ENCODE measurements at regions not wholly inside any gene's neighbourhood (a gene's known extent, or its start where the extent isn't known, plus 50 kb on each side); places are given as distances from the start of the nearest gene placed in this dataset.

DNA sequence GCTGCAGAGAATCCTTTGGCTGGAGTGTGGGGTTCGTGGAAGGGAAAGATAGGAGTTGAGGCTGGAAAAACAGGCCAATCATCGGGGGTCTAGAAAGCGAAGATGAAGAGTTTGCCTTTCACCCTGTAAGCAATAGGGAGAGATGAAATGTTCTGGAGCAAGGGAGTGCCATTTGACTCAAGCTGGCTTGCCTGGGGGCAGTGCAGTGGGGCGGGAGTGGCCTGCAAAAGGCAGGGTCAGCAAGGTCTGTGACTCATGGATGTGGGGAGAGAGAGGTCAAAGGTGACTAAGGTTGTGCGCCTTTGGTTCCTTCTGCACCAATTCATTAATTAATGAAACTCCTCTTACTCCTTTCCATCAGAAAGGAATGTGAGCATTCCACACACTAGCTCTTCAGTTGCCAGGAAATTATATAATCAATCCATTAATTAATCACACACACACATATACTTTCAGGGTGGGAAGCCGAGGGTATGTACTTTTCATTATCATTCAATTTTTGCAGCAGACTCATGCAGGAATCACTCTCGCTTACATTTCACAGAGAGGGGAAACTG lies 227.6 kb downstream of the MYCN start:
- H3K27me3 ChIP-seq (ENCODE audit: control insufficient read depth in 3 of 3, insufficient read depth in 3 of 3, low read length in 2 of 3), result peaks cover 0 to 10% (median 0%) of the 10 kb centered on the region in 3 donors
- H3K9ac ChIP-seq (ENCODE audit: insufficient read depth in 1 of 2, low read length in 2 of 2), result no peak overlapping the region
- H3K36me3 ChIP-seq (ENCODE audit: control insufficient read depth in 4 of 4, insufficient read depth in 4 of 4, low read length in 4 of 4), result no peaks in the 10 kb centered on the region
- no peak overlapping the region for H3K4me3 ChIP-seq
- H3K4me1 ChIP-seq (ENCODE audit: control insufficient read depth in 5 of 5, insufficient read depth in 5 of 5, low read length in 5 of 5), result no peaks in the 10 kb centered on the region
- ATAC-seq (ENCODE audit: insufficient read depth, low FRiP score) (no peak), DNase-seq (no peak)
- WGBS, 2 donors, result 92 to 96% methylated on average over 7 of the region's 7 CpGs
- no peaks in the 10 kb centered on the region for H3K9me3 ChIP-seq (ENCODE audit: control insufficient read depth in 4 of 4, insufficient read depth in 3 of 4, low read length in 3 of 4)
- TF ChIP-seq, protein P1, sequence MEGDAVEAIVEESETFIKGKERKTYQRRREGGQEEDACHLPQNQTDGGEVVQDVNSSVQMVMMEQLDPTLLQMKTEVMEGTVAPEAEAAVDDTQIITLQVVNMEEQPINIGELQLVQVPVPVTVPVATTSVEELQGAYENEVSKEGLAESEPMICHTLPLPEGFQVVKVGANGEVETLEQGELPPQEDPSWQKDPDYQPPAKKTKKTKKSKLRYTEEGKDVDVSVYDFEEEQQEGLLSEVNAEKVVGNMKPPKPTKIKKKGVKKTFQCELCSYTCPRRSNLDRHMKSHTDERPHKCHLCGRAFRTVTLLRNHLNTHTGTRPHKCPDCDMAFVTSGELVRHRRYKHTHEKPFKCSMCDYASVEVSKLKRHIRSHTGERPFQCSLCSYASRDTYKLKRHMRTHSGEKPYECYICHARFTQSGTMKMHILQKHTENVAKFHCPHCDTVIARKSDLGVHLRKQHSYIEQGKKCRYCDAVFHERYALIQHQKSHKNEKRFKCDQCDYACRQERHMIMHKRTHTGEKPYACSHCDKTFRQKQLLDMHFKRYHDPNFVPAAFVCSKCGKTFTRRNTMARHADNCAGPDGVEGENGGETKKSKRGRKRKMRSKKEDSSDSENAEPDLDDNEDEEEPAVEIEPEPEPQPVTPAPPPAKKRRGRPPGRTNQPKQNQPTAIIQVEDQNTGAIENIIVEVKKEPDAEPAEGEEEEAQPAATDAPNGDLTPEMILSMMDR (IDR thresholded peaks at IDR 0.05; ENCODE audit: control extremely low read depth, extremely low read depth), result no peak
- no peak overlapping the region for H3K27ac ChIP-seq (ENCODE audit: low read depth in 1 of 2, low read length in 1 of 2)

DNA sequence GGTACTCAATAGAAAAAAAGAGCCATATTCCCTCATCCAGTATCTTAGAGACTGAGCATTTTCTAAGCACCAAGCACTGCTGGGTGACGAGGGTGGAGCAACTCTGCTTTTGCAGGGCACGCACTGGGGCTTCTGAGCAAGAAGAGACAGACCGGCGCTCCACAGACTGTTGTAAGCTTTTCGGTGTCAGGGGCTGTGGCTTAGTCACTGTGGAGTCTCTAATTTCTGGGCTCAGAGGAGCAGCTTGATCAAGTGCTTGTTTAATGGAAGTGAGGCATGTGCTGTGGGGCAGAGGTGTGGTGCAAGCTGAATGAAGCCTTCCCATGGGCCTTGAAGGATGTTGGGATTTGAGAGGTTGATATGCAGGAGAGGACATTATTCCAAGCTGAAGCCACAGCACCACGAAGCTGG lies 227.1 kb downstream of the MYCN start:
- no peak for DNase-seq
- no peak overlapping the region for H3K9ac ChIP-seq (ENCODE audit: insufficient read depth in 1 of 2, low read length in 2 of 2)

DNA sequence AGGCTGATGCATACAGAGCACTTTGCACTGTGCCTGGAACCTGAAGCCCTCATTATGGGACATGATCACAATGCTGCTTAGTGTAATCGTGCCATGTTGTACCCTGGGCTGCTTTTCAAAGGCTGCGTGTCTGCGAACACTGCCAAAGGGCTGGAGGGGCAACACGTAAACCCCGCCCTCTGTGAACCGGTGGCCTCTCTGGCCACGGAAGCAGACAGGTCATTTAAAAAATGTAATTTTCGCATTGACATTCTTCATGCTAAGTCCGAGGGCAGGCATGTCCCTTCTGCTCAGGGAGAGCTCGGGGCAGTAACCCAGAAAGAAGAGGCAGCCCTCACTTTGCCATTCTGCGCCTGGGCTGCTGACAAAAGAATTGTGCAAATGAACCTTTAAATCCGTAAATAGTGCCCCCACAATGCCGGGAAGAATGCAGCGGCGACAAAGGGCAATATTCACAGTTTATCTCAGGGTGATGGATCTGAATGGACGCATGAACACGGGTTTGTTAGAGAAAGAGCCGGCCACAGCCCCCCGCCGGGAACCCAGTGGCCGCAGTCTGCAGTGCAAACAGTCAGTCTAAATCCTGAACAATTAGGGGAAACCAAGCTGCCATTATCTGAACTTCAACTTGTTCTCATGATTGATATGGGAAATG lies 226.1 kb downstream of the MYCN start:
- H3K9me3 ChIP-seq (ENCODE audit: control insufficient read depth in 4 of 4, insufficient read depth in 3 of 4, low read length in 3 of 4), result no peaks in the 10 kb centered on the region
- H3K9ac ChIP-seq (ENCODE audit: insufficient read depth in 1 of 2, low read length in 2 of 2), result no peak overlapping the region
- 60 to 71% methylated on average over 21 of the region's 21 CpGs for WGBS, 2 donors
- TF ChIP-seq, protein P1 (IDR thresholded peaks at IDR 0.05; ENCODE audit: control extremely low read depth, extremely low read depth), result no peak
- no peak overlapping the region for H3K27ac ChIP-seq (ENCODE audit: low read depth in 1 of 2, low read length in 1 of 2)
- H3K27me3 ChIP-seq (ENCODE audit: control insufficient read depth in 3 of 3, insufficient read depth in 3 of 3, low read length in 2 of 3), result peaks cover 0 to 10% (median 0%) of the 10 kb centered on the region in 3 donors
- DNase-seq (no peak), ATAC-seq (ENCODE audit: insufficient read depth, low FRiP score) (no peak)
- no peaks in the 10 kb centered on the region for H3K36me3 ChIP-seq (ENCODE audit: control insufficient read depth in 4 of 4, insufficient read depth in 4 of 4, low read length in 4 of 4)
- H3K4me1 ChIP-seq (ENCODE audit: control insufficient read depth in 5 of 5, insufficient read depth in 5 of 5, low read length in 5 of 5), result no peaks in the 10 kb centered on the region
- H3K4me3 ChIP-seq, result no peak overlapping the region

More for the DNA sequence above, 227.1 kb downstream of the MYCN start:
- no peak overlapping the region for H3K4me3 ChIP-seq
- no peak overlapping the region for H3K27ac ChIP-seq (ENCODE audit: low read depth in 1 of 2, low read length in 1 of 2)
- peaks cover 0 to 10% (median 0%) of the 10 kb centered on the region in 3 donors for H3K27me3 ChIP-seq (ENCODE audit: control insufficient read depth in 3 of 3, insufficient read depth in 3 of 3, low read length in 2 of 3)
- WGBS, 2 donors, result 90 to 94% methylated on average over 6 of the region's 6 CpGs
- H3K9me3 ChIP-seq (ENCODE audit: control insufficient read depth in 4 of 4, insufficient read depth in 3 of 4, low read length in 3 of 4), result no peaks in the 10 kb centered on the region
- H3K36me3 ChIP-seq (ENCODE audit: control insufficient read depth in 4 of 4, insufficient read depth in 4 of 4, low read length in 4 of 4), result no peaks in the 10 kb centered on the region
- no peak for ATAC-seq (ENCODE audit: insufficient read depth, low FRiP score)
- no peaks in the 10 kb centered on the region for H3K4me1 ChIP-seq (ENCODE audit: control insufficient read depth in 5 of 5, insufficient read depth in 5 of 5, low read length in 5 of 5)
- TF ChIP-seq, protein P1 (IDR thresholded peaks at IDR 0.05; ENCODE audit: control extremely low read depth, extremely low read depth), result no peak
